CD14-positive monocyte (primary cell): ENCODE measurements at regions not wholly inside any gene's neighbourhood (a gene's known extent, or its start where the extent isn't known, plus 50 kb on each side); places are given as distances from the start of the nearest gene placed in this dataset.

Source experiments
- DNase-seq, 3 donors: peaks; one replicate each; pipeline ENCODE4 v3.0.0-alpha.2; 2011 to 2022
- H2AFZ ChIP-seq: 2 replicates; pipeline ENCODE4 v1.6.0; 2012; ENCODE audit warnings: mild to moderate bottlenecking, low read depth, low read length, inconsistent platforms; ENCODE audit not compliant: insufficient read depth, poor library complexity, severe bottlenecking
- H3K27ac ChIP-seq, 2 donors: 1 replicate in 1 of 2; 2 replicates in 1 of 2; pipeline ENCODE4 v1.5.1; 2012 to 2013; ENCODE audit warnings: low read length in 2 of 2, control low read depth in 1 of 2, inconsistent platforms in 1 of 2, low read depth in 1 of 2, mild to moderate bottlenecking in 1 of 2
- H3K27me3 ChIP-seq, 2 donors: one replicate each; pipeline versions ENCODE4 v1.6.0 to v1.6.1; 2011 to 2013; ENCODE audit warnings: low read length in 2 of 2; ENCODE audit not compliant: control insufficient read depth in 2 of 2, insufficient read depth in 2 of 2
- H3K36me3 ChIP-seq, 2 donors: replicated peaks in 1 of 2; 1 replicate in 1 of 2; 2 replicates in 1 of 2; pipeline versions ENCODE4 v1.5.1 to v1.6.1; 2012 to 2013; ENCODE audit warnings: low read length in 2 of 2, control low read depth in 1 of 2, inconsistent platforms in 1 of 2, mild to moderate bottlenecking in 1 of 2; ENCODE audit not compliant: insufficient read depth in 2 of 2, control insufficient read depth in 1 of 2
- H3K4me1 ChIP-seq, 2 donors: 1 replicate in 1 of 2; 2 replicates in 1 of 2; pipeline versions ENCODE4 v1.5.1 to v1.6.1; 2012 to 2013; ENCODE audit warnings: low read length in 2 of 2, control low read depth in 1 of 2, inconsistent platforms in 1 of 2, mild to moderate bottlenecking in 1 of 2, moderate library complexity in 1 of 2; ENCODE audit not compliant: insufficient read depth in 2 of 2, control insufficient read depth in 1 of 2
- H3K4me2 ChIP-seq: replicated peaks from 2 replicates; pipeline ENCODE3; 2012; ENCODE audit warnings: low read length, moderate library complexity, mild to moderate bottlenecking; ENCODE audit not compliant: poor library complexity, severe bottlenecking; ENCODE audit errors: extremely low read depth
- H3K4me3 ChIP-seq, 3 experiments: fragments of 200-600 bp in 1 of 3; sonication (generic) in 1 of 3; replicated peaks in 1 of 3; 1 replicate in 2 of 3; 2 replicates in 1 of 3; pipeline ENCODE4 v1.5.1; 2011 to 2013; ENCODE audit warnings: low read length in 3 of 3, mild to moderate bottlenecking in 3 of 3, control low read depth in 2 of 3, low read depth in 2 of 3, inconsistent platforms in 1 of 3, moderate library complexity in 1 of 3
- H3K79me2 ChIP-seq: 2 replicates; pipeline ENCODE4 v1.6.0; 2012; ENCODE audit warnings: mild to moderate bottlenecking, control low read depth, inconsistent platforms, low read length, moderate library complexity; ENCODE audit not compliant: insufficient read depth
- H3K9ac ChIP-seq: 2 replicates; pipeline ENCODE4 v1.6.0; 2017; ENCODE audit warnings: low read length, mild to moderate bottlenecking; ENCODE audit not compliant: insufficient read depth, poor library complexity, severe bottlenecking
- H3K9me3 ChIP-seq, 2 donors: replicated peaks in 1 of 2; 1 replicate in 1 of 2; 2 replicates in 1 of 2; pipeline versions ENCODE4 v1.5.1 to v1.6.1; 2012 to 2013; ENCODE audit warnings: low read length in 2 of 2, control low read depth in 1 of 2; ENCODE audit not compliant: control insufficient read depth in 1 of 2, insufficient read depth in 1 of 2
- H4K20me1 ChIP-seq: 2 replicates; pipeline ENCODE4 v1.6.0; 2012; ENCODE audit warnings: mild to moderate bottlenecking, low read length, control low read depth, moderate library complexity; ENCODE audit not compliant: insufficient read depth
- H3K27ac Mint-ChIP-seq, 7 donors: one replicate each; pipeline ENCODE4 v1.8.0; 2020; ENCODE audit warnings: mild to moderate bottlenecking in 7 of 7, mixed read lengths in 7 of 7, moderate library complexity in 6 of 7, inconsistent platforms in 2 of 7
- H3K27me3 Mint-ChIP-seq, 3 donors: one replicate each; pipeline ENCODE4 v1.8.0; 2021 to 2022; ENCODE audit warnings: low read depth in 3 of 3, mild to moderate bottlenecking in 3 of 3, mixed read lengths in 3 of 3, moderate library complexity in 3 of 3, inconsistent platforms in 1 of 3
- H3K36me3 Mint-ChIP-seq, 2 donors: one replicate each; pipeline ENCODE4 v1.8.0; 2020; ENCODE audit warnings: mixed read lengths in 2 of 2, inconsistent platforms in 1 of 2, mild to moderate bottlenecking in 1 of 2
- H3K4me1 Mint-ChIP-seq: one replicate; pipeline ENCODE4 v1.8.0; 2020; ENCODE audit warnings: mild to moderate bottlenecking, mixed read lengths
- H3K4me3 Mint-ChIP-seq, 2 donors: one replicate each; pipeline ENCODE4 v1.8.0; 2020; ENCODE audit warnings: mild to moderate bottlenecking in 2 of 2, mixed read lengths in 2 of 2, moderate library complexity in 1 of 2
- H3K9me3 Mint-ChIP-seq, 7 donors: one replicate each; pipeline ENCODE4 v1.8.0; 2020 to 2022; ENCODE audit warnings: mixed read lengths in 7 of 7, mild to moderate bottlenecking in 6 of 7, moderate library complexity in 6 of 7, inconsistent platforms in 2 of 7
- CTCF ChIP-seq: fragments of 200-600 bp; IDR thresholded peaks from one replicate; pipeline ENCODE4 v1.8.0; 2022; ENCODE audit warnings: antibody characterized with exemption, mild to moderate bottlenecking
- WGBS: methylation state at CpG from one replicate; pipeline ENCODE4 v1.1.5; 2013; ENCODE audit warnings: missing lambda C conversion rate; ENCODE audit not compliant: insufficient coverage; 5-methylcytosine and 5-hydroxymethylcytosine counted together
- intact Hi-C, 2 donors: fragments of 100-400 bp; cut with micrococcal nuclease; formaldehyde crosslinking; loops; one replicate each; pipeline versions ENCODE4 v1.15.0 to v1.15.1; 2023

GRCh38 chr18:2331491-2331890, 239.8 kb downstream of the METTL4 start:
- intact Hi-C loops: no loop called here
- no peak for TF ChIP-seq CTCF

GRCh38 chr18:2336690-2337392, 234.5 kb downstream of the METTL4 start:
- H4K20me1 ChIP-seq: no peaks in the 10 kb centered on the region
- no peak overlapping the region for H3K4me3 ChIP-seq
- TF ChIP-seq CTCF: no peak
- H3K9ac ChIP-seq: no peak overlapping the region
- H3K9me3 ChIP-seq: no peaks in the 10 kb centered on the region
- intact Hi-C loops: loop anchor here in 1 of 2 donors (5.0 kb wide), 1 partner anchor 205 kb away; no protein-coding TSS in a partner anchor
- H3K4me2 ChIP-seq: no peak overlapping the region
- no peak overlapping the region for H3K27ac ChIP-seq
- H3K4me1 Mint-ChIP-seq: no peaks in the 10 kb centered on the region
- no peak overlapping the region for H3K4me3 Mint-ChIP-seq
- DNase-seq: no peak
- no peaks in the 10 kb centered on the region for H3K4me1 ChIP-seq
- peaks cover 2 to 17% (median 4%) of the 10 kb centered on the region in 3 donors for H3K27me3 Mint-ChIP-seq
- peaks cover 0 to 6% (median 0%) of the 10 kb centered on the region in 7 donors for H3K9me3 Mint-ChIP-seq
- H3K27me3 ChIP-seq: peaks cover 0 to 5% of the 10 kb centered on the region in 2 donors
- no peaks in the 10 kb centered on the region for H3K79me2 ChIP-seq
- H3K36me3 Mint-ChIP-seq: no peaks in the 10 kb centered on the region
- H2AFZ ChIP-seq: no peak overlapping the region
- no peak overlapping the region for H3K27ac Mint-ChIP-seq
- H3K36me3 ChIP-seq: no peaks in the 10 kb centered on the region

More at GRCh38 chr18:2331491-2331890, 239.8 kb downstream of the METTL4 start:
- Mint-ChIP-seq H3K4me1 (no peaks in the 10 kb centered on the region), H3K27me3 (peaks cover 5 to 19% (median 12%) of the 10 kb centered on the region in 3 donors), H3K27ac (no peak overlapping the region), H3K9me3 (peaks cover 0 to 2% (median 0%) of the 10 kb centered on the region in 7 donors), H3K36me3 (no peaks in the 10 kb centered on the region), H3K4me3 (no peak overlapping the region)
- Histone ChIP-seq H3K27ac (no peak overlapping the region), H3K4me1 (no peaks in the 10 kb centered on the region), H3K79me2 (no peaks in the 10 kb centered on the region), H3K9ac (no peak overlapping the region), H3K4me3 (no peak overlapping the region), H2AFZ (no peak overlapping the region), H3K4me2 (no peak overlapping the region), H3K36me3 (no peaks in the 10 kb centered on the region), H4K20me1 (no peaks in the 10 kb centered on the region), H3K9me3 (no peaks in the 10 kb centered on the region), H3K27me3 (peaks cover 2 to 8% of the 10 kb centered on the region in 2 donors)
- WGBS: no CpG with 5 or more reads among the region's 4 CpGs
- no peak for DNase-seq
